RWPE2 (cell line): ENCODE measurements at regions not wholly inside any gene's neighbourhood (a gene's known extent, or its start where the extent isn't known, plus 50 kb on each side); places are given as distances from the start of the nearest gene placed in this dataset.

Experiments
- ATAC-seq: fragments of 200-7000 bp; cut with Tn5 transposase; 3 replicates; pipeline ENCODE4 v1.9.1; 2021; ENCODE audit warnings: low read depth
- DNase-seq: peaks from one replicate; pipeline ENCODE4 v3.0.0-alpha.2; 2020; ENCODE audit warnings: low spot score
- H3K27ac ChIP-seq: fragments of 450-650 bp; 2 replicates; pipeline ENCODE4 v1.5.1; 2017; ENCODE audit warnings: mild to moderate bottlenecking; ENCODE audit not compliant: poor library complexity, severe bottlenecking
- H3K27me3 ChIP-seq: fragments of 250-450 bp; sonication (Bioruptor Pico); 2 replicates; pipeline ENCODE4 v1.5.1; 2021; ENCODE audit warnings: mild to moderate bottlenecking, moderate library complexity; ENCODE audit not compliant: insufficient read depth, poor library complexity, severe bottlenecking
- H3K36me3 ChIP-seq: fragments of 250-450 bp; sonication (Bioruptor Pico); 2 replicates; pipeline ENCODE4 v1.5.1; 2020; ENCODE audit warnings: low read depth, mild to moderate bottlenecking, moderate library complexity
- H3K4me1 ChIP-seq: fragments of 250-450 bp; sonication (Bioruptor Pico); 2 replicates; pipeline ENCODE4 v1.5.1; 2021; ENCODE audit warnings: mild to moderate bottlenecking, moderate library complexity; ENCODE audit not compliant: insufficient read depth, poor library complexity, severe bottlenecking
- H3K4me3 ChIP-seq: fragments of 250-450 bp; sonication (Bioruptor Pico); 2 replicates; pipeline ENCODE4 v1.5.1; 2021; ENCODE audit warnings: mild to moderate bottlenecking, moderate library complexity; ENCODE audit not compliant: severe bottlenecking
- H3K9me3 ChIP-seq: fragments of 250-450 bp; sonication (Bioruptor Pico); 2 replicates; pipeline ENCODE4 v1.5.1; 2021; ENCODE audit warnings: mild to moderate bottlenecking, moderate library complexity; ENCODE audit not compliant: severe bottlenecking
- CTCF ChIP-seq: fragments of 450-650 bp; IDR thresholded peaks from one replicate; pipeline ENCODE4 v1.5.1; 2017; ENCODE audit warnings: mild to moderate bottlenecking, moderate library complexity; ENCODE audit not compliant: poor library complexity, severe bottlenecking

GRCh38 chr11:119782739-119783072, 53.7 kb upstream of the NECTIN1 start:
- ATAC-seq (no peak), DNase-seq (no peak)
- H3K27me3 ChIP-seq, result no peaks in the 10 kb centered on the region

GRCh38 chr11:119782006-119782738, 53.2 kb upstream of the NECTIN1 start:
- DNase-seq, result no peak

More at GRCh38 chr11:119782739-119783072, 53.7 kb upstream of the NECTIN1 start:
- Histone ChIP-seq H3K4me1 (no peaks in the 10 kb centered on the region), H3K4me3 (no peak overlapping the region), H3K27ac (no peak overlapping the region), H3K36me3 (no peaks in the 10 kb centered on the region), H3K9me3 (no peaks in the 10 kb centered on the region)
- TF ChIP-seq CTCF, result no peak

GRCh38 chr11:119780222-119780953, 51.4 kb upstream of the NECTIN1 start:
- DNase-seq (no peak), ATAC-seq (no peak)
- Histone ChIP-seq H3K4me1 (no peaks in the 10 kb centered on the region), H3K27ac (no peak overlapping the region), H3K9me3 (no peaks in the 10 kb centered on the region), H3K27me3 (no peaks in the 10 kb centered on the region), H3K4me3 (no peak overlapping the region), H3K36me3 (no peaks in the 10 kb centered on the region)
- TF ChIP-seq CTCF, result no peak

More at GRCh38 chr11:119782006-119782738, 53.2 kb upstream of the NECTIN1 start:
- Histone ChIP-seq H3K4me1 (no peaks in the 10 kb centered on the region), H3K27ac (no peak overlapping the region), H3K4me3 (no peak overlapping the region), H3K27me3 (no peaks in the 10 kb centered on the region), H3K36me3 (no peaks in the 10 kb centered on the region), H3K9me3 (no peaks in the 10 kb centered on the region)
- no peak for TF ChIP-seq CTCF
- no peak for ATAC-seq

GRCh38 chr11:119779195-119780071, 50.4 kb upstream of the NECTIN1 start:
- H3K27ac ChIP-seq, result no peak overlapping the region
- H3K36me3 ChIP-seq, result no peaks in the 10 kb centered on the region
- no peaks in the 10 kb centered on the region for H3K4me1 ChIP-seq
- DNase-seq (no peak), ATAC-seq (no peak)
- H3K9me3 ChIP-seq, result no peaks in the 10 kb centered on the region
- no peaks in the 10 kb centered on the region for H3K27me3 ChIP-seq
- no peak overlapping the region for H3K4me3 ChIP-seq
- TF ChIP-seq CTCF, result no peak
